Esophagus muscularis mucosa (tissue), 3 donors: ENCODE measurements at regions not wholly inside any gene's neighbourhood (a gene's known extent, or its start where the extent isn't known, plus 50 kb on each side); places are given as distances from the start of the nearest gene placed in this dataset.

Experiments
- POLR2AphosphoS5 ChIP-seq, 2 donors: sonication (generic); formaldehyde crosslinking; IDR thresholded peaks; one replicate each; pipeline ENCODE4 v1.6.1; 2017; ENCODE audit warnings: antibody characterized with exemption in 2 of 2
- TF ChIP-seq, protein P1 (sequence below), 3 experiments: fragments of 200-600 bp in 2 of 3; fragments of 450-650 bp in 1 of 3; sonication (generic) in 2 of 3; IDR thresholded peaks; one replicate each; pipeline ENCODE4 v1.5.1; 2017 to 2019; ENCODE audit warnings: antibody characterized with exemption in 3 of 3, mild to moderate bottlenecking in 2 of 3, moderate library complexity in 1 of 3

DNA sequence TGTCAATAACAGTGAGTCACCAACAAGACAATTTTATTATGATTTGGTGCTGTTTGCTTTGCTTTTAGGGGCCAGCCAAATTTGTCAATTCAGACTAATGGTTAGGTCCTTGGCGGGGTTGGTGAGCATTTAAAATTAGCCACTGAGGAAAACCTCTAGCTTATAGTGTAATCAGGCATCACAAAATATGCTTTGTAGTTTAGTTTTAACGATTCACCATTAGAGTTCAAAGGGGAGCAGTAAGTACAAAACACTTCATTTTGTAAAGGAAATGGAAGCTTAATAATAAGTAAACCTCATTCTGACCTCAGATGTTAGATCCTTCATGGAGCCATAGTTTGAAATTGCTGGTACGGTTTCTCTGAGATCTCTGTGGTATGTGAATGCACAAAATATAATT is 218.4 kb upstream of the GOLIM4 start:
- TF ChIP-seq POLR2AphosphoS5 (IDR thresholded peaks at IDR 0.05) = no peak
- TF ChIP-seq, protein P1, sequence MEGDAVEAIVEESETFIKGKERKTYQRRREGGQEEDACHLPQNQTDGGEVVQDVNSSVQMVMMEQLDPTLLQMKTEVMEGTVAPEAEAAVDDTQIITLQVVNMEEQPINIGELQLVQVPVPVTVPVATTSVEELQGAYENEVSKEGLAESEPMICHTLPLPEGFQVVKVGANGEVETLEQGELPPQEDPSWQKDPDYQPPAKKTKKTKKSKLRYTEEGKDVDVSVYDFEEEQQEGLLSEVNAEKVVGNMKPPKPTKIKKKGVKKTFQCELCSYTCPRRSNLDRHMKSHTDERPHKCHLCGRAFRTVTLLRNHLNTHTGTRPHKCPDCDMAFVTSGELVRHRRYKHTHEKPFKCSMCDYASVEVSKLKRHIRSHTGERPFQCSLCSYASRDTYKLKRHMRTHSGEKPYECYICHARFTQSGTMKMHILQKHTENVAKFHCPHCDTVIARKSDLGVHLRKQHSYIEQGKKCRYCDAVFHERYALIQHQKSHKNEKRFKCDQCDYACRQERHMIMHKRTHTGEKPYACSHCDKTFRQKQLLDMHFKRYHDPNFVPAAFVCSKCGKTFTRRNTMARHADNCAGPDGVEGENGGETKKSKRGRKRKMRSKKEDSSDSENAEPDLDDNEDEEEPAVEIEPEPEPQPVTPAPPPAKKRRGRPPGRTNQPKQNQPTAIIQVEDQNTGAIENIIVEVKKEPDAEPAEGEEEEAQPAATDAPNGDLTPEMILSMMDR (IDR thresholded peaks at IDR 0.05) = no peak
